GM12873 (cell line): ENCODE measurements at regions not wholly inside any gene's neighbourhood (a gene's known extent, or its start where the extent isn't known, plus 50 kb on each side); places are given as distances from the start of the nearest gene placed in this dataset.

ENCODE experiments used
- CTCF ChIP-seq: IDR thresholded peaks from 2 replicates; pipeline ENCODE4 v1.5.1; 2012; ENCODE audit warnings: low read depth, mild to moderate bottlenecking, moderate library complexity, low read length, control low read depth; ENCODE audit not compliant: insufficient read depth; ENCODE audit errors: missing control alignments

GRCh38 chr5:93245226-93245625, 335.8 kb downstream of the NR2F1-AS1 start:
- no peak for TF ChIP-seq CTCF

GRCh38 chr5:93243481-93243880, 337.5 kb downstream of the NR2F1-AS1 start:
- no peak for TF ChIP-seq CTCF

GRCh38 chr5:93240228-93240834, 340.7 kb downstream of the NR2F1-AS1 start:
- TF ChIP-seq CTCF, result no peak

GRCh38 chr5:93236807-93237421, 344.1 kb downstream of the NR2F1-AS1 start:
- no peak for TF ChIP-seq CTCF

- TF ChIP-seq CTCF, result no peak
Observed at GRCh38 chr5:93235761-93236160, 345.3 kb downstream of the NR2F1-AS1 start.

GRCh38 chr5:93226202-93226735, 354.8 kb downstream of the NR2F1-AS1 start:
- TF ChIP-seq CTCF, result no peak

GRCh38 chr5:93225748-93226147, 355.3 kb downstream of the NR2F1-AS1 start:
- no peak for TF ChIP-seq CTCF
